Loucy (cell line): ENCODE measurements at regions not wholly inside any gene's neighbourhood (a gene's known extent, or its start where the extent isn't known, plus 50 kb on each side); places are given as distances from the start of the nearest gene placed in this dataset.

ENCODE experiments used
- EZH2phosphoT487 ChIP-seq: fragments of 200-600 bp; IDR thresholded peaks from 2 replicates; pipeline ENCODE4 v1.6.1; 2018; ENCODE audit warnings: antibody characterized with exemption, mild to moderate bottlenecking, moderate library complexity, borderline replicate concordance
- TF ChIP-seq, protein P1 (sequence below): fragments of 200-600 bp; sonication (generic); conservative IDR thresholded peaks from 2 replicates; pipeline ENCODE4 v1.5.1; 2014; ENCODE audit warnings: mild to moderate bottlenecking, antibody characterized with exemption, low read length

GRCh38 chr5:53426878-53427277 lies 53.6 kb upstream of the FST start:
- no peak for TF ChIP-seq EZH2phosphoT487
- TF ChIP-seq, protein P1, sequence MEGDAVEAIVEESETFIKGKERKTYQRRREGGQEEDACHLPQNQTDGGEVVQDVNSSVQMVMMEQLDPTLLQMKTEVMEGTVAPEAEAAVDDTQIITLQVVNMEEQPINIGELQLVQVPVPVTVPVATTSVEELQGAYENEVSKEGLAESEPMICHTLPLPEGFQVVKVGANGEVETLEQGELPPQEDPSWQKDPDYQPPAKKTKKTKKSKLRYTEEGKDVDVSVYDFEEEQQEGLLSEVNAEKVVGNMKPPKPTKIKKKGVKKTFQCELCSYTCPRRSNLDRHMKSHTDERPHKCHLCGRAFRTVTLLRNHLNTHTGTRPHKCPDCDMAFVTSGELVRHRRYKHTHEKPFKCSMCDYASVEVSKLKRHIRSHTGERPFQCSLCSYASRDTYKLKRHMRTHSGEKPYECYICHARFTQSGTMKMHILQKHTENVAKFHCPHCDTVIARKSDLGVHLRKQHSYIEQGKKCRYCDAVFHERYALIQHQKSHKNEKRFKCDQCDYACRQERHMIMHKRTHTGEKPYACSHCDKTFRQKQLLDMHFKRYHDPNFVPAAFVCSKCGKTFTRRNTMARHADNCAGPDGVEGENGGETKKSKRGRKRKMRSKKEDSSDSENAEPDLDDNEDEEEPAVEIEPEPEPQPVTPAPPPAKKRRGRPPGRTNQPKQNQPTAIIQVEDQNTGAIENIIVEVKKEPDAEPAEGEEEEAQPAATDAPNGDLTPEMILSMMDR: no peak
